Osteoblast (primary cell): ENCODE measurements at regions not wholly inside any gene's neighbourhood (a gene's known extent, or its start where the extent isn't known, plus 50 kb on each side); places are given as distances from the start of the nearest gene placed in this dataset.

Experiments used
- DNase-seq: peaks from one replicate; pipeline ENCODE4 v3.0.0; 2011; ENCODE audit warnings: low spot score, mixed read lengths; ENCODE audit not compliant: insufficient read length; ENCODE audit errors: missing footprints
- H2AFZ ChIP-seq: 2 replicates; pipeline ENCODE4 v1.6.0; 2011; ENCODE audit warnings: mild to moderate bottlenecking, low read length
- H3K27ac ChIP-seq: 2 replicates; pipeline ENCODE4 v1.5.1; 2011; ENCODE audit warnings: mild to moderate bottlenecking, low read depth, low read length, moderate library complexity
- H3K27me3 ChIP-seq: 2 replicates; pipeline ENCODE4 v1.6.0; 2012; ENCODE audit warnings: mild to moderate bottlenecking, control low read depth, inconsistent platforms, low read length, moderate library complexity; ENCODE audit not compliant: insufficient read depth
- H3K36me3 ChIP-seq: 2 replicates; pipeline ENCODE4 v1.5.1; 2011; ENCODE audit warnings: mild to moderate bottlenecking, low read length, control low read depth, moderate library complexity; ENCODE audit not compliant: insufficient read depth
- H3K4me1 ChIP-seq: 2 replicates; pipeline ENCODE4 v1.5.1; 2011; ENCODE audit warnings: mild to moderate bottlenecking, low read length, control low read depth, moderate library complexity; ENCODE audit not compliant: insufficient read depth
- H3K4me2 ChIP-seq: 2 replicates; pipeline ENCODE4 v1.6.0; 2011; ENCODE audit warnings: mild to moderate bottlenecking, low read length; ENCODE audit not compliant: insufficient read depth
- H3K4me3 ChIP-seq: fragments of 200-600 bp; sonication (generic); 3 replicates; pipeline ENCODE4 v1.5.1; 2012; ENCODE audit warnings: mild to moderate bottlenecking, low read length, inconsistent platforms; ENCODE audit not compliant: insufficient read depth
- H3K79me2 ChIP-seq: 2 replicates; pipeline ENCODE4 v1.6.0; 2012; ENCODE audit warnings: mild to moderate bottlenecking, low read length, control low read depth, inconsistent platforms; ENCODE audit not compliant: insufficient read depth
- H3K9me3 ChIP-seq: 2 replicates; pipeline ENCODE4 v1.5.1; 2011; ENCODE audit warnings: low read depth, low read length, control low read depth
- H4K20me1 ChIP-seq: 2 replicates; pipeline ENCODE4 v1.6.0; 2012; ENCODE audit warnings: mild to moderate bottlenecking, low read length, control low read depth; ENCODE audit not compliant: insufficient read depth
- TF ChIP-seq, protein P1 (sequence below): IDR thresholded peaks from 2 replicates; pipeline ENCODE4 v1.5.1; 2011; ENCODE audit warnings: mild to moderate bottlenecking, low read depth, low read length, moderate library complexity; ENCODE audit errors: extremely low read depth

GRCh38 chr4:32470087-32470585, 1750.0 kb downstream of the PCDH7 start:
- Histone ChIP-seq H3K9me3 (peaks cover 4% of the 10 kb centered on the region), H3K27me3 (no peaks in the 10 kb centered on the region), H3K36me3 (no peaks in the 10 kb centered on the region), H3K4me2 (no peak overlapping the region), H3K4me1 (no peaks in the 10 kb centered on the region), H4K20me1 (no peaks in the 10 kb centered on the region), H3K79me2 (no peaks in the 10 kb centered on the region), H3K4me3 (no peak overlapping the region), H2AFZ (no peak overlapping the region), H3K27ac (no peak overlapping the region)
- TF ChIP-seq, protein P1, sequence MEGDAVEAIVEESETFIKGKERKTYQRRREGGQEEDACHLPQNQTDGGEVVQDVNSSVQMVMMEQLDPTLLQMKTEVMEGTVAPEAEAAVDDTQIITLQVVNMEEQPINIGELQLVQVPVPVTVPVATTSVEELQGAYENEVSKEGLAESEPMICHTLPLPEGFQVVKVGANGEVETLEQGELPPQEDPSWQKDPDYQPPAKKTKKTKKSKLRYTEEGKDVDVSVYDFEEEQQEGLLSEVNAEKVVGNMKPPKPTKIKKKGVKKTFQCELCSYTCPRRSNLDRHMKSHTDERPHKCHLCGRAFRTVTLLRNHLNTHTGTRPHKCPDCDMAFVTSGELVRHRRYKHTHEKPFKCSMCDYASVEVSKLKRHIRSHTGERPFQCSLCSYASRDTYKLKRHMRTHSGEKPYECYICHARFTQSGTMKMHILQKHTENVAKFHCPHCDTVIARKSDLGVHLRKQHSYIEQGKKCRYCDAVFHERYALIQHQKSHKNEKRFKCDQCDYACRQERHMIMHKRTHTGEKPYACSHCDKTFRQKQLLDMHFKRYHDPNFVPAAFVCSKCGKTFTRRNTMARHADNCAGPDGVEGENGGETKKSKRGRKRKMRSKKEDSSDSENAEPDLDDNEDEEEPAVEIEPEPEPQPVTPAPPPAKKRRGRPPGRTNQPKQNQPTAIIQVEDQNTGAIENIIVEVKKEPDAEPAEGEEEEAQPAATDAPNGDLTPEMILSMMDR = no peak
- DNase-seq = no peak

DNA sequence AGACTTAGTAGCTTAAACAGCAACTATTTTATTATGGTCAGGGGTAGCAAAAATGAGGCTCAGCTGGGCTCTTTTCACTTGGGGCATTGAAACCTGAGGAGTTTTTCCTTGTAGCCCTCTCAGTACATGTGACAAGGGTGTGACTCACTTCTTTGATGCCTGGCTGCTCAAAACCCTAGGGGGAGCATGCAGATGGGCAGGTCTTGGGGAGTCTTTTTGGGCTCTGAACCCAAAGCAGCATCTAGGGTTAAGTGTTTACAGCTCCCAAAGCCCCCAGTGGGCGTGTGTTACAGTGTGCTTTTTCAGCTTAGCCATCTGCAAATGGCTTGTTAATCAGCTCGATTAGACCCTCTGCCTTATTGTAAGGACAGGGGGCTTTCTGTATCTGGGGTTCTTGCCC, 1752.7 kb downstream of the PCDH7 start:
- no peaks in the 10 kb centered on the region for H4K20me1 ChIP-seq
- no peak overlapping the region for H3K27ac ChIP-seq
- no peaks in the 10 kb centered on the region for H3K27me3 ChIP-seq
- H2AFZ ChIP-seq = no peak overlapping the region
- no peaks in the 10 kb centered on the region for H3K79me2 ChIP-seq
- H3K4me3 ChIP-seq = no peak overlapping the region
- no peak for DNase-seq
- no peaks in the 10 kb centered on the region for H3K9me3 ChIP-seq
- no peaks in the 10 kb centered on the region for H3K36me3 ChIP-seq
- TF ChIP-seq, protein P1 = no peak
- H3K4me2 ChIP-seq = no peak overlapping the region
- no peaks in the 10 kb centered on the region for H3K4me1 ChIP-seq

DNA sequence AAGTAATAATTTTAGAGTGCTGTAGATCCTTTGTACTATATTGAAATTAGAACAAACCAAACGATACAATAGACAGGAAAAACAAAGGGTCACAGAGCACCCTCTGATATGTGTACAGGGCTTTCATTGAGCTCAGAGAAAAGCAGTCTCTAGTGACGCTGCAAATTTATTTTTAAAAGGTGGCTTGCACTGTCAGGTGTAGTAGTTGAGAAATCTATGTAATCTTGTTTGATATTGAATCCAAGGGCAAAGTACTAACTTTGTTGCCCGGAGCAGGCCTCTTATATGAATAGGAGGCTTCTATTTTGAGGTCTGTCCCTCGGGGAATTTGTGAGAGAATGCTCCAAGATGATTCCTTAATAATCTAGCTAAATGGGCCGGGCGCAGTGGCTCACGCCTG, 1755.5 kb downstream of the PCDH7 start:
- Histone ChIP-seq H3K36me3 (no peaks in the 10 kb centered on the region), H3K4me1 (no peaks in the 10 kb centered on the region), H3K27me3 (no peaks in the 10 kb centered on the region), H3K79me2 (no peaks in the 10 kb centered on the region), H3K27ac (no peak overlapping the region), H2AFZ (no peak overlapping the region), H3K4me3 (no peak overlapping the region), H3K9me3 (no peaks in the 10 kb centered on the region), H3K4me2 (no peak overlapping the region), H4K20me1 (no peaks in the 10 kb centered on the region)
- TF ChIP-seq, protein P1 = no peak
- no peak for DNase-seq

DNA sequence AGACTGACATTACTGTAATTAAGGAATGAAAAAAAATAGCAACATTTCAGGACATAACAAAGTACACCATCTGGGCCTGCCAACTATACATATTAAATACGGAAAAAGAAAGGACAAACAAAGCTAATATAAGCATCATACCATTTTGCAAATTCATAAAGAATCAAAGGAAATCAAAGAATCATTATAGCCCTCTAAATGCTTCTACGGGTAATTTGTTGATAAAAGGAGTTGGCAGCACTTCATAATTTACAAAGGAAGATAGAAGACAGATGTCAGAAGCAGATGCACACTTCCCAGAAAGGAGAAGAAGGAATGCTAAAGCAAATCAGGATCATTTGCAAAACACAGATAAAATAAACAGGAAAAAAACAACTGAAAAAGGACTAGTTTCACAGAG, 1757.3 kb downstream of the PCDH7 start:
- no peaks in the 10 kb centered on the region for H3K27me3 ChIP-seq
- no peaks in the 10 kb centered on the region for H4K20me1 ChIP-seq
- no peak overlapping the region for H3K4me3 ChIP-seq
- no peak overlapping the region for H3K4me2 ChIP-seq
- no peak for DNase-seq
- TF ChIP-seq, protein P1 = no peak
- no peak overlapping the region for H3K27ac ChIP-seq
- H3K79me2 ChIP-seq = no peaks in the 10 kb centered on the region
- no peaks in the 10 kb centered on the region for H3K36me3 ChIP-seq
- no peaks in the 10 kb centered on the region for H3K9me3 ChIP-seq
- H3K4me1 ChIP-seq = no peaks in the 10 kb centered on the region
- no peak overlapping the region for H2AFZ ChIP-seq
